Colonic mucosa (tissue), 4 donors: ENCODE measurements at regions not wholly inside any gene's neighbourhood (a gene's known extent, or its start where the extent isn't known, plus 50 kb on each side); places are given as distances from the start of the nearest gene placed in this dataset.

ENCODE experiments used
- DNase-seq: peaks from one replicate; pipeline ENCODE4 v3.0.0-alpha.2; 2020
- H3K27ac ChIP-seq: fragments of 200-600 bp; one replicate; pipeline ENCODE4 v1.8.0; 2021
- H3K27me3 ChIP-seq: fragments of 200-600 bp; one replicate; pipeline ENCODE4 v1.8.0; 2021
- H3K36me3 ChIP-seq: fragments of 200-600 bp; one replicate; pipeline ENCODE4 v1.8.0; 2021
- H3K4me1 ChIP-seq: fragments of 200-600 bp; one replicate; pipeline ENCODE4 v1.8.0; 2021; ENCODE audit warnings: mild to moderate bottlenecking
- H3K4me3 ChIP-seq: fragments of 200-600 bp; one replicate; pipeline ENCODE4 v1.8.0; 2021
- H3K9ac ChIP-seq, 2 donors: one replicate each; pipeline ENCODE4 v1.7.0; 2013; ENCODE audit warnings: control low read depth in 2 of 2, low read depth in 2 of 2, low read length in 2 of 2
- H3K9me3 ChIP-seq: fragments of 200-600 bp; one replicate; pipeline ENCODE4 v1.8.0; 2021
- intact Hi-C: fragments of 100-400 bp; cut with DNase I; formaldehyde crosslinking; loops from one replicate; pipeline ENCODE4 v1.14.1; 2022
- TF ChIP-seq, protein P1 (sequence below): fragments of 200-600 bp; IDR thresholded peaks from one replicate; pipeline ENCODE4 v1.8.0; 2022; ENCODE audit warnings: antibody characterized with exemption, mild to moderate bottlenecking
- donor health status: healthy.
- donor health status: DM: no; HTN: no; CAD: no.
- donor health status: DM: no; HTN: no; CAD: no.

DNA sequence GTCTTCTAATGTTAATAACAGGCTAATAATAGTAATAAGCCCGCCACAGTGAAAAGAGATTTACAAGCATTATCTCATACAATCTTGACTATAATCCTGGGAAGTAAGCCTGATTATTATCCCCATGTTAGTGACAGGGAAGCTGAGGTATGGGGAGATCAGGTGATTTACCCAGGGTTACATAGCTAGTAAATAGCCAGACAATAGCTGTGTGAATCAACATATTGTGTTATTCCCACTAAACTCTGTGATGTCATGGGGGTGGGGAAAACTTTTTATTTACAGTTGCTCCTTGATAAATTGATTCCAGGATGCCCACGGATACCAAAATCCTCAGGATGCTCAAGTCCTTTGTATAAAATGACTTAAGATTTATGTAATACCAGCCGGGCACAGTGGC, 181.9 kb downstream of the LMO4 start:
- DNase-seq: no peak
- intact Hi-C loops: no loop called here
- H3K27ac ChIP-seq: no peak overlapping the region
- TF ChIP-seq, protein P1, sequence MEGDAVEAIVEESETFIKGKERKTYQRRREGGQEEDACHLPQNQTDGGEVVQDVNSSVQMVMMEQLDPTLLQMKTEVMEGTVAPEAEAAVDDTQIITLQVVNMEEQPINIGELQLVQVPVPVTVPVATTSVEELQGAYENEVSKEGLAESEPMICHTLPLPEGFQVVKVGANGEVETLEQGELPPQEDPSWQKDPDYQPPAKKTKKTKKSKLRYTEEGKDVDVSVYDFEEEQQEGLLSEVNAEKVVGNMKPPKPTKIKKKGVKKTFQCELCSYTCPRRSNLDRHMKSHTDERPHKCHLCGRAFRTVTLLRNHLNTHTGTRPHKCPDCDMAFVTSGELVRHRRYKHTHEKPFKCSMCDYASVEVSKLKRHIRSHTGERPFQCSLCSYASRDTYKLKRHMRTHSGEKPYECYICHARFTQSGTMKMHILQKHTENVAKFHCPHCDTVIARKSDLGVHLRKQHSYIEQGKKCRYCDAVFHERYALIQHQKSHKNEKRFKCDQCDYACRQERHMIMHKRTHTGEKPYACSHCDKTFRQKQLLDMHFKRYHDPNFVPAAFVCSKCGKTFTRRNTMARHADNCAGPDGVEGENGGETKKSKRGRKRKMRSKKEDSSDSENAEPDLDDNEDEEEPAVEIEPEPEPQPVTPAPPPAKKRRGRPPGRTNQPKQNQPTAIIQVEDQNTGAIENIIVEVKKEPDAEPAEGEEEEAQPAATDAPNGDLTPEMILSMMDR: no peak
- H3K4me1 ChIP-seq: no peaks in the 10 kb centered on the region
- H3K36me3 ChIP-seq: no peaks in the 10 kb centered on the region
- H3K4me3 ChIP-seq: no peak overlapping the region
- no peaks in the 10 kb centered on the region for H3K27me3 ChIP-seq
- H3K9me3 ChIP-seq: no peaks in the 10 kb centered on the region
- no peak overlapping the region for H3K9ac ChIP-seq

DNA sequence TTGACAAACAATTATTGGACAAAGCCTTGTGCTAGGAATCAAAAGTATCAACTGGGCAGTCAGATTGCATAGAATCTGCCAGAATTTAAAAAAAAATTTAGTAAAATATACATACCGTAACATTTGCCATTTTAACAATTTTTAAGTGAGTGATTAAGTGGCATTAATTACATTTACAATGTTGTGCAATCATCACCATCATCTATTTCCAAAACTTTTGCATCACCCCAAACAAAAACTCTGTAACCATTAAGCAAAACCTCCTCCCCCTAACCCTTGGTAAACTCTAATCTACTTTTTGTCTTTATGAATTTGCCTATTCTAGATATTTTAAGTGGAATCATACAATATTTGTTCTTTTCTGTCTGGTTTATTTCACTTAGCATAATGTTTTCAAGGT, 182.8 kb downstream of the LMO4 start:
- H3K27me3 ChIP-seq: no peaks in the 10 kb centered on the region
- no peak overlapping the region for H3K27ac ChIP-seq
- H3K36me3 ChIP-seq: no peaks in the 10 kb centered on the region
- intact Hi-C loops: no loop called here
- no peak overlapping the region for H3K9ac ChIP-seq
- no peaks in the 10 kb centered on the region for H3K4me1 ChIP-seq
- H3K9me3 ChIP-seq: no peaks in the 10 kb centered on the region
- DNase-seq: no peak
- no peak overlapping the region for H3K4me3 ChIP-seq
- TF ChIP-seq, protein P1: no peak

DNA sequence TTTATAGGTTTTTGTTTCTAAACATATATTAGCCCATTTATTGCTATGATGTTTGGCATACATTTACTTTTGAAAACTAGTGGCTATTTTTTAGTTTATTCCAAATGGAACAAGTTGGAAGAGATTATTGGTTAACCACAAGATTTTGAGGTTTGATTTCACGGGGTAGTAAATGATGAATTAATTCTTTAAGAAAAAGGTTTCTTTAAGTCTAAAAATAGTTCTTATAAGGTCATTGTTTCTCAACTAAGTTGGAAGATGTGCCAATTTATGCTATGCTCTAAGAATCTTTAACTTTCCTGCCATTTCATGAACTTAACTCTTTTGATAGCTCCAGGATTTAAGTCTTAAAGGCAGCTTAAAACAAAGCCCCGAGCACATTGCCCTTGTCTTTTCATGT, 183.8 kb downstream of the LMO4 start:
- Histone ChIP-seq H3K27me3 (no peaks in the 10 kb centered on the region), H3K4me1 (no peaks in the 10 kb centered on the region), H3K9ac (no peak overlapping the region), H3K36me3 (no peaks in the 10 kb centered on the region), H3K27ac (no peak overlapping the region), H3K9me3 (no peaks in the 10 kb centered on the region), H3K4me3 (no peak overlapping the region)
- DNase-seq: no peak
- TF ChIP-seq, protein P1: no peak
- intact Hi-C loops: no loop called here

DNA sequence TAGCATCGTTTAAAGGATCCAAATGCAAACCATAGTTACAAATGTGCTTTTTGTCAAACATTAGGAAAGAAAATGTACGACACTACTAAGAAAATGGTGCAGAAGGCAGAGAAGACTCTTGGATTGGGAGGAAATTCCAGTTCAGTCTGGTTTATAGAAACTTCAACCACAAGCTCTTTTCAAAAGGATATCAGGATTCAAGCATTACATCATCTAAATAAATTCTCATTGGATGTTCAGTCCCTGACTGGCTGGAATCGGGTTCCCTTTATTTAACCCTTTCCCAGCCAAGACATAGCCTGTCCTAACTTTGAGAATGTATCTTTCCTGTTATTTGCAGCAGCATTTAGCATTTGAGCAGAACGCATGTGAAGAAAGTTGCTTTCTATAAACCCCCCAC, 184.6 kb downstream of the LMO4 start:
- H3K27ac ChIP-seq: no peak overlapping the region

DNA sequence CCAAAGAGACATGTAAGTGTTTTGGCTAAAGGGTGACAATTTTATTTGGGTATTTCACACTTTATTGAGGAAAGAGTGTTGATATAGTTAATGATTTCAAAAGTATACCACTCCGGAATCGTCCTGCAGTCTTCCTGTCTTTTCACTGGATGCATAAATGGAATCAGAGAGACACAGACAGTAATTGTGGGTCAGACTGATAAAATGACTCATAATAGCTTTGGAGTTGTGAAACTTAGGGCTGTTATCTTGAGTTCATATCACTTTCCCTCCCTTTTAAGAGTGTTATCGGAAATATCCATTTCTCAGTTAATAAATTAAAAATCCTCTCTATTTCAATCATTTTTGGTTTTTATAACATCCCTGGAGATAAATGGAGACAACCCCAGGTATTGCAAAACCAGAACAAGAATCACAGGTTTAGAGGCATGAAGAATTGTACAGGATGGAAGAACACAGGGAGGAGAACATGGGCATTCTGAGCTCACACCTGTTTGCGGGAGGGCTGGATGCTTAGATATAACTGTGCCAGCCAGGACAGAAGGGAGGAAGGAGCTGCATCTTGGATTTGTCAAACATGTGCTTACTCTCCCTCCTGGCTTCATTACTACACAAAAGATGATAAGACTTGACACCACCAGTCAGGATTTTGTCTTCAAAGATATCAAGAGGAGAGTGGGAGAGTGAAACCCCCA, 185.4 kb downstream of the LMO4 start:
- Histone ChIP-seq H3K27ac (no peak overlapping the region), H3K9ac (no peak overlapping the region), H3K4me1 (no peaks in the 10 kb centered on the region), H3K36me3 (no peaks in the 10 kb centered on the region), H3K27me3 (no peaks in the 10 kb centered on the region), H3K9me3 (no peaks in the 10 kb centered on the region), H3K4me3 (no peak overlapping the region)
- intact Hi-C loops: no loop called here
- no peak for DNase-seq
- TF ChIP-seq, protein P1: no peak

More for the DNA sequence above, 184.6 kb downstream of the LMO4 start:
- DNase-seq: no peak
- Histone ChIP-seq H3K36me3 (no peaks in the 10 kb centered on the region), H3K4me1 (no peaks in the 10 kb centered on the region), H3K4me3 (no peak overlapping the region), H3K9me3 (no peaks in the 10 kb centered on the region), H3K9ac (no peak overlapping the region), H3K27me3 (no peaks in the 10 kb centered on the region)
- TF ChIP-seq, protein P1: no peak
- intact Hi-C loops: no loop called here
